ENCODE measurements at regions not wholly inside any gene's neighbourhood (a gene's known extent, or its start where the extent isn't known, plus 50 kb on each side); places are given as distances from the start of the nearest gene placed in this dataset.

DNA sequence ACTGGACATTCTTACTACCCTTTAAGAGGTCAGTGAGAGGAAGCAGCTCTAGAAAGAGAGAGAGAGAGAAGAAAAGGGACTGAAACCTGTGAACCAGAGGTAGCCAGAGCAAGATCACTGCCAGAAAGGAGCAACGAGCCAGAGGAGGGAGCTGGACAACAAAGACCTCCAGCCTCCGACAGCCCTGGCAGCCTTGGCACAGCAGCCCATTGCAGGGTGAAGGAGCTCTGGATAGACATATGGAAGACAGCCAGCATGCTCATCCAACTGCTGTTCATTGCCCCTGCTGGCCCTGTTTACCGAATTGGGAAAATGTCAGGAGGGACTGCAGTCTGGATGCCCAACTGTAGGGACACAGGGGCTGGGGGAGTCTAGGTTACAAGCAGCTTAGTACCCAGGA lies 228.4 kb upstream of the SLC35G4 start:
- TF ChIP-seq POLR2A (IDR thresholded peaks at IDR 0.05), result no peak
- TF ChIP-seq, protein P1, sequence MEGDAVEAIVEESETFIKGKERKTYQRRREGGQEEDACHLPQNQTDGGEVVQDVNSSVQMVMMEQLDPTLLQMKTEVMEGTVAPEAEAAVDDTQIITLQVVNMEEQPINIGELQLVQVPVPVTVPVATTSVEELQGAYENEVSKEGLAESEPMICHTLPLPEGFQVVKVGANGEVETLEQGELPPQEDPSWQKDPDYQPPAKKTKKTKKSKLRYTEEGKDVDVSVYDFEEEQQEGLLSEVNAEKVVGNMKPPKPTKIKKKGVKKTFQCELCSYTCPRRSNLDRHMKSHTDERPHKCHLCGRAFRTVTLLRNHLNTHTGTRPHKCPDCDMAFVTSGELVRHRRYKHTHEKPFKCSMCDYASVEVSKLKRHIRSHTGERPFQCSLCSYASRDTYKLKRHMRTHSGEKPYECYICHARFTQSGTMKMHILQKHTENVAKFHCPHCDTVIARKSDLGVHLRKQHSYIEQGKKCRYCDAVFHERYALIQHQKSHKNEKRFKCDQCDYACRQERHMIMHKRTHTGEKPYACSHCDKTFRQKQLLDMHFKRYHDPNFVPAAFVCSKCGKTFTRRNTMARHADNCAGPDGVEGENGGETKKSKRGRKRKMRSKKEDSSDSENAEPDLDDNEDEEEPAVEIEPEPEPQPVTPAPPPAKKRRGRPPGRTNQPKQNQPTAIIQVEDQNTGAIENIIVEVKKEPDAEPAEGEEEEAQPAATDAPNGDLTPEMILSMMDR (IDR thresholded peaks at IDR 0.05 in 4 of 5, conservative IDR thresholded peaks at IDR 0.05 in 1 of 5), result no peak

Data from gastrocnemius medialis (tissue), 4 donors.